Body of pancreas (tissue), 4 donors: ENCODE measurements at regions not wholly inside any gene's neighbourhood (a gene's known extent, or its start where the extent isn't known, plus 50 kb on each side); places are given as distances from the start of the nearest gene placed in this dataset.

ENCODE experiments used
- POLR2A ChIP-seq, 3 donors: fragments of 450-650 bp; IDR thresholded peaks; one replicate each; pipeline ENCODE4 v1.6.1; 2016; ENCODE audit warnings: antibody characterized with exemption in 3 of 3, mild to moderate bottlenecking in 2 of 3
- TF ChIP-seq, protein P1 (sequence below), 7 experiments: fragments of 450-650 bp in 4 of 7; fragments of 200-600 bp in 3 of 7; sonication (generic) in 3 of 7; IDR thresholded peaks; one replicate each; pipeline ENCODE4 v1.5.1; 2016 to 2019; ENCODE audit warnings: antibody characterized with exemption in 7 of 7

- TF ChIP-seq, protein P1, sequence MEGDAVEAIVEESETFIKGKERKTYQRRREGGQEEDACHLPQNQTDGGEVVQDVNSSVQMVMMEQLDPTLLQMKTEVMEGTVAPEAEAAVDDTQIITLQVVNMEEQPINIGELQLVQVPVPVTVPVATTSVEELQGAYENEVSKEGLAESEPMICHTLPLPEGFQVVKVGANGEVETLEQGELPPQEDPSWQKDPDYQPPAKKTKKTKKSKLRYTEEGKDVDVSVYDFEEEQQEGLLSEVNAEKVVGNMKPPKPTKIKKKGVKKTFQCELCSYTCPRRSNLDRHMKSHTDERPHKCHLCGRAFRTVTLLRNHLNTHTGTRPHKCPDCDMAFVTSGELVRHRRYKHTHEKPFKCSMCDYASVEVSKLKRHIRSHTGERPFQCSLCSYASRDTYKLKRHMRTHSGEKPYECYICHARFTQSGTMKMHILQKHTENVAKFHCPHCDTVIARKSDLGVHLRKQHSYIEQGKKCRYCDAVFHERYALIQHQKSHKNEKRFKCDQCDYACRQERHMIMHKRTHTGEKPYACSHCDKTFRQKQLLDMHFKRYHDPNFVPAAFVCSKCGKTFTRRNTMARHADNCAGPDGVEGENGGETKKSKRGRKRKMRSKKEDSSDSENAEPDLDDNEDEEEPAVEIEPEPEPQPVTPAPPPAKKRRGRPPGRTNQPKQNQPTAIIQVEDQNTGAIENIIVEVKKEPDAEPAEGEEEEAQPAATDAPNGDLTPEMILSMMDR (IDR thresholded peaks at IDR 0.05): no peak
- TF ChIP-seq POLR2A (IDR thresholded peaks at IDR 0.05): no peak
Observed at GRCh38 chr13:67408798-67409197, 178.7 kb upstream of the PCDH9 start.
